Right atrium auricular region (tissue), 2 donors: ENCODE measurements at regions not wholly inside any gene's neighbourhood (a gene's known extent, or its start where the extent isn't known, plus 50 kb on each side); places are given as distances from the start of the nearest gene placed in this dataset.
"Not testable (repeated sequence)": the region's sequence is repeated elsewhere in the genome, so short reads cannot be mapped to it uniquely, and the experiment has no call there.

Source experiments
- DNase-seq: peaks from one replicate; pipeline ENCODE4 v3.0.0-alpha.2; 2019; ENCODE audit warnings: low spot score
- H3K27ac ChIP-seq, 2 donors: fragments of 200-600 bp; sonication (generic); 1 replicate in 1 of 2; 2 replicates in 1 of 2; pipeline ENCODE4 v1.5.1; 2016 to 2019
- H3K27me3 ChIP-seq, 2 donors: fragments of 200-600 bp; sonication (generic); one replicate each; pipeline versions ENCODE4 v1.5.1 to v1.6.0; 2017 to 2019
- H3K36me3 ChIP-seq: fragments of 200-600 bp; sonication (generic); one replicate; pipeline ENCODE4 v1.5.1; 2016
- H3K4me1 ChIP-seq, 2 donors: fragments of 200-600 bp; sonication (generic); one replicate each; pipeline versions ENCODE4 v1.5.1 to v1.6.0; 2017 to 2019
- H3K4me3 ChIP-seq, 2 donors: fragments of 200-600 bp; sonication (generic); 1 replicate in 1 of 2; 2 replicates in 1 of 2; pipeline ENCODE4 v1.5.1; 2017 to 2019; ENCODE audit warnings: mild to moderate bottlenecking in 1 of 2, moderate library complexity in 1 of 2
- H3K9me3 ChIP-seq, 2 donors: fragments of 200-600 bp; sonication (generic); one replicate each; pipeline ENCODE4 v1.5.1; 2019
- TF ChIP-seq, protein P1 (sequence below), 2 donors: fragments of 200-600 bp; sonication (generic); IDR thresholded peaks; one replicate each; pipeline ENCODE4 v1.5.1; 2019; ENCODE audit warnings: antibody characterized with exemption in 2 of 2

DNA sequence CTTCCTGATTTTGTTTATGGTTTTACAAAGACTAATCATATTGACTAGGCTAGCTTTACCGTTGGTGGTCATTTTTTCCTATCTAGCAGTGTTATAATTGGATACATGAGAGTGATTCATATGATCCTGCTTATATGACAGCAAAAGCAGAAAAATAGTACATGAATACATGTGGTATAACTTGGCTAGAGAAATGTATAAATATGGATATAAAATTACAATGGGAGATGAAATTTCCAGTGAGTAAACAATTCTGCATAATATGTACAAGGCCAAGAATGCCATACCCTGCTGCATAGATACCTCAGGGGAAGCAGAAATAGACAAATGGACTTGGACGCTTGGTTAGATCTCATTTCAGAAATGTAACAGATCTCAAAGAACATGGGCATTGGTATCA, 103.1 kb downstream of the DTWD1 start:
- no peaks in the 10 kb centered on the region for H3K4me1 ChIP-seq
- H3K27ac ChIP-seq: no peak overlapping the region
- peaks cover 0 to 9% of the 10 kb centered on the region in 2 donors for H3K9me3 ChIP-seq
- TF ChIP-seq, protein P1, sequence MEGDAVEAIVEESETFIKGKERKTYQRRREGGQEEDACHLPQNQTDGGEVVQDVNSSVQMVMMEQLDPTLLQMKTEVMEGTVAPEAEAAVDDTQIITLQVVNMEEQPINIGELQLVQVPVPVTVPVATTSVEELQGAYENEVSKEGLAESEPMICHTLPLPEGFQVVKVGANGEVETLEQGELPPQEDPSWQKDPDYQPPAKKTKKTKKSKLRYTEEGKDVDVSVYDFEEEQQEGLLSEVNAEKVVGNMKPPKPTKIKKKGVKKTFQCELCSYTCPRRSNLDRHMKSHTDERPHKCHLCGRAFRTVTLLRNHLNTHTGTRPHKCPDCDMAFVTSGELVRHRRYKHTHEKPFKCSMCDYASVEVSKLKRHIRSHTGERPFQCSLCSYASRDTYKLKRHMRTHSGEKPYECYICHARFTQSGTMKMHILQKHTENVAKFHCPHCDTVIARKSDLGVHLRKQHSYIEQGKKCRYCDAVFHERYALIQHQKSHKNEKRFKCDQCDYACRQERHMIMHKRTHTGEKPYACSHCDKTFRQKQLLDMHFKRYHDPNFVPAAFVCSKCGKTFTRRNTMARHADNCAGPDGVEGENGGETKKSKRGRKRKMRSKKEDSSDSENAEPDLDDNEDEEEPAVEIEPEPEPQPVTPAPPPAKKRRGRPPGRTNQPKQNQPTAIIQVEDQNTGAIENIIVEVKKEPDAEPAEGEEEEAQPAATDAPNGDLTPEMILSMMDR (IDR thresholded peaks at IDR 0.05): no peak
- H3K36me3 ChIP-seq: no peaks in the 10 kb centered on the region
- DNase-seq: no peak
- no peaks in the 10 kb centered on the region for H3K27me3 ChIP-seq
- no peak overlapping the region for H3K4me3 ChIP-seq

DNA sequence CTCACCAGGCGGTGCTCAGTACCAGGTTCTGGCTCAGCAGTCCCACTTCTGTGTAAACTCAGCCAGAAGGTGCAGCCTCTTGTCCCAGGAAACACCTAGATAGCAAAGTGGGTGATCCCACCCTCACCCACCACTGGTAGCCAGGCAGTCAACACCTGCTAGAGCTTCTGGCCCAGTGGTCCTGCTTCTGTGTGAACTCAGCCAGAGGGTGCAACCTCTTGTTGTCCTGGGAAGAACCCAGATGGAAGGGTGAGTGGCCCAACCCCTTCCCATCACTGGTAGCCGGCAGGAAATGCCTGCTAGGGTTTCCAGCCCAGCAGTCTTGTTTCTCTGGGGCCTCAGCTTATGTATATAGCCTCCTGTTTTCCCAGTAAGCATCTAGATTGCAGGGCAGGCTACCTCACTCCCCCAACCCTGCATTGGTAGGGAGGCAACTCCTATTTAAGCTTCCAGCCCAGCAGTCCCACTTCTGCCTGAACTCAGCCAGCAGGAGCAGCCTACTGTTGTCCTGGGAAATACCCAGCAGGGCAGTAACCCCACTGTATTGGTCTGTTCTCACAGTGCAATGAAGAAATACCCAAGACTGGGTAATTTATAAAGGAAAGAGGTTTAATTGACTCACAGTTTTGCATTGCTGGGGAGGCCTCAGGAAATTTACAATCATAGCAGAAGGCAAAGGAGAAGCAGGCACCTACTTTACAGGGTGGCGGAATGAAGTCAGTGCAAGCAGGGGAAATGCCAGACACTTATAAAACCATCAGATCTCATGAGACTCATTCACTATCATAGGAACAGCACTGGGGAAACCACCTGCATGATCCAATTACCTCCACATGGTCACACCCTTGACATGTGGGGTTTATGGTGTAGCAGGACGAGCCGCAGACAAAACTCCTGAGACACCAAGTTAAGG, 110.6 kb downstream of the DTWD1 start:
- no peaks in the 10 kb centered on the region for H3K4me1 ChIP-seq
- H3K9me3 ChIP-seq: peaks cover 0 to 16% of the 10 kb centered on the region in 2 donors
- no peak overlapping the region for H3K4me3 ChIP-seq
- TF ChIP-seq, protein P1 (IDR thresholded peaks at IDR 0.05): no peak
- no peak for DNase-seq
- no peaks in the 10 kb centered on the region for H3K36me3 ChIP-seq
- H3K27me3 ChIP-seq: no peaks in the 10 kb centered on the region
- H3K27ac ChIP-seq: no peak overlapping the region

DNA sequence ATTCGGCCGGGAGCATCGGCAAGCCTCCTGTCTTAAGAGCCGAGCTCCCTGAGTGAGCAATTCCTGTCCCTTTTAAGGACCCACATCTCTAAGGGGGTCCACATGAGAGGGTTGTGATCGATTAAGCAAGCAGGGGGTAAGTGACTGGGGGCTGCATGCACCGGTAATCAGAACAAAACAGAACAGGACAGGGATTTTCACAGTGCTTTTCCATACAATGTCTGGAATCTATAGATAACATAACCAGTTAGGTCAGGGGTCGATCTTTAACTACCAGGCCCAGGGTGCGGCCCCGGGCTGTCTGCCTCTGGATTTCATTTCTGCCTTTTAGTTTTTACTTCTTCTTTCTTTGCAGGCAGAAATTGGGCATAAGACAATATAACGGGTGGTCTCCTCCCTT, 111.3 kb downstream of the DTWD1 start:
- H3K36me3 ChIP-seq, H3K27ac ChIP-seq, DNase-seq, H3K4me3 ChIP-seq, H3K27me3 ChIP-seq, H3K4me1 ChIP-seq: not testable (repeated sequence)
- H3K9me3 ChIP-seq: peaks cover 0 to 13% of the 10 kb centered on the region in 2 donors

DNA sequence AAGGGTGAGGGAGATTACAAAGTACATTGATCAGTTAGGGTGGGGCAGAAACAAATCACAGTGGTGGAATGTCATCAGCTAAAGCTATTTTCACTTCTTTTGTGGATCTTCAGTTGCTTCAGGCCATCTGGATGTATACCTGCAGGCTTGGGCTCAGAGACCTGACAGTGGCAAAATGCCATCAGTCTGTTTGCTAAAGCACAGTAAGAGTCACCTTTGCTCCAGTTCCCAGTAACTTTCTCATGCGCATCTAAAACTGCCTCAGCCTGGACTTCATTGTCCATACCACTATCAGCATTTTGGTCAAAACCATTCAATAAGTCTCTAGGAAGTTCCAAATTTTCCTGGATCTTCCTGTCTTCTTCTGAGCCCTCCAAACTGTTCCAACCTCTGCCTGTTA, 113.2 kb downstream of the DTWD1 start:
- not testable (repeated sequence) for H3K27me3 ChIP-seq, H3K27ac ChIP-seq, H3K4me3 ChIP-seq, DNase-seq, H3K36me3 ChIP-seq, H3K4me1 ChIP-seq
- H3K9me3 ChIP-seq: peaks cover 0 to 13% of the 10 kb centered on the region in 2 donors

DNA sequence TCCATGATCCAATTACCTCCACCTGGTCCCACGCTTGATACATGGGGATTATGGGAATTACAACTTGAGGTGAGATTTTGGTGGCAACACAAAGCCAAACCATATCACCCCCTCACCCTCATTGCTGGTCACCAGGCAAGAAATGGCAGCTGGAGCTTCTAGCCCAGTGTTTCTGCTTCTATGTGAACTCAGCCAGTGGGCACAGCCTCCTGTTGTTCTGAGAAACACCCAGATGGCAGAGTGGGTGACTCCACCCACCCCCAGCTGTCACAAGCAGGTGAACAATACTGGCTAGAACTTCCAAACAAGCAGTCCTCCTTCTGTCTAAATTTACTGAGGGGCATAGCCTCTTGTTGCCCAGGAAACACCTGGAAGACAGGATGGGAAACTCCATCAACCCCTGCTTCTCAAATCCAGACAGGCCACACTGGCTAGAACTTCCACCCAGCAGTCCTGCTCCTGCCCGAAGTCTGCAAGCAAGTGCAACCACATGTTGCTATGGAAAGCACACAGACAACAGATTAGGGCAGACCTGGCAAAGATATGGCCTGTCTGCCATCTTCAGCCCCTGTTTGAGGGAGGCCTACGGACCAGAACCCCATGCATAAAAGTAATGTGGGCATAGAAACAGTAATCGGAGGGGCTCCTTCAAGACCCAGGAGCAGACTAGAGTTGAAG, 114.1 kb downstream of the DTWD1 start:
- H3K27ac ChIP-seq: no peak overlapping the region

DNA sequence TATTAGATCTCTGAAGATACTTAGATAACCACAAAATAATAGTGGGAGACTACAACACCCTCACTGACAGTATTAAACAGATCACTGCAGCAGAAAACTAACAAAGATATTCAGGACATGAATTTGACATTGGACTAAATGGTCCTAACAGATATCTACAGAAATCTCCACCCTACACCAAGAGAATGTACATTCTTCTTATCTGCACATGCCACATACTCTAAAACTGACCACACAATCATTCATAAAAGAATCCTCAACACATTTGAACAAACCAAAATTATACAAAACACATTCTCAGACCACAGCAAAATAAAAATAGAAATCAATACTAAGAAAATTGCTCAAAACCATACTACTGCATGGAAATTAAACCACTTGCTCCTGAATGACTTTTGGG, 116.3 kb downstream of the DTWD1 start:
- H3K4me1 ChIP-seq: no peaks in the 10 kb centered on the region
- H3K9me3 ChIP-seq: peaks cover 0 to 6% of the 10 kb centered on the region in 2 donors
- H3K27me3 ChIP-seq: no peaks in the 10 kb centered on the region
- TF ChIP-seq, protein P1 (IDR thresholded peaks at IDR 0.05): no peak
- H3K36me3 ChIP-seq: no peaks in the 10 kb centered on the region
- H3K4me3 ChIP-seq: no peak overlapping the region
- no peak for DNase-seq
- H3K27ac ChIP-seq: no peak overlapping the region

More for the DNA sequence above, 114.1 kb downstream of the DTWD1 start:
- TF ChIP-seq, protein P1 (IDR thresholded peaks at IDR 0.05): no peak
- Histone ChIP-seq H3K4me1 (no peaks in the 10 kb centered on the region), H3K9me3 (peaks cover 0 to 11% of the 10 kb centered on the region in 2 donors), H3K36me3 (no peaks in the 10 kb centered on the region), H3K4me3 (no peak overlapping the region), H3K27me3 (no peaks in the 10 kb centered on the region)
- DNase-seq: no peak
